Fibroblast of lung (primary cell): ENCODE measurements at regions not wholly inside any gene's neighbourhood (a gene's known extent, or its start where the extent isn't known, plus 50 kb on each side); places are given as distances from the start of the nearest gene placed in this dataset.

Experiments used
- DNase-seq, 2 donors: peaks; one replicate each; pipeline versions ENCODE4 v3.0.0 to v3.0.0-alpha.2; 2010; ENCODE audit warnings: low read depth in 2 of 2
- H2AFZ ChIP-seq: 2 replicates; pipeline ENCODE4 v1.5.1; 2012; ENCODE audit warnings: low read length, control low read depth, inconsistent platforms
- H3K27ac ChIP-seq: 2 replicates; pipeline ENCODE4 v1.5.1; 2011; ENCODE audit warnings: low read length, control low read depth; ENCODE audit not compliant: insufficient read depth
- H3K27me3 ChIP-seq: 2 replicates; pipeline ENCODE4 v1.5.1; 2011; ENCODE audit warnings: mild to moderate bottlenecking, low read length; ENCODE audit not compliant: control insufficient read depth, insufficient read depth
- H3K36me3 ChIP-seq: 2 replicates; pipeline ENCODE4 v1.5.1; 2011; ENCODE audit warnings: low read length; ENCODE audit not compliant: control insufficient read depth, insufficient read depth
- H3K4me1 ChIP-seq: 2 replicates; pipeline ENCODE4 v1.5.1; 2011; ENCODE audit warnings: low read length; ENCODE audit not compliant: control insufficient read depth, insufficient read depth; ENCODE audit errors: extremely low read depth
- H3K4me2 ChIP-seq: 2 replicates; pipeline ENCODE4 v1.5.1; 2011; ENCODE audit warnings: low read length, control low read depth; ENCODE audit not compliant: insufficient read depth; ENCODE audit errors: extremely low read depth
- H3K4me3 ChIP-seq, 4 experiments: fragments of 200-600 bp in 1 of 4; sonication (generic) in 1 of 4; replicated peaks in 1 of 4; 2 replicates each; pipeline ENCODE4 v1.5.1; 2011 to 2016; ENCODE audit warnings: low read length in 4 of 4, low read depth in 3 of 4, mild to moderate bottlenecking in 3 of 4, control low read depth in 2 of 4, inconsistent platforms in 1 of 4, mixed read lengths in 1 of 4; ENCODE audit not compliant: insufficient read depth in 1 of 4; ENCODE audit errors: control extremely low read depth in 1 of 4
- H3K79me2 ChIP-seq: 2 replicates; pipeline ENCODE4 v1.5.1; 2012; ENCODE audit warnings: mild to moderate bottlenecking, low read length, inconsistent platforms; ENCODE audit not compliant: control insufficient read depth, insufficient read depth
- H3K9ac ChIP-seq: 2 replicates; pipeline ENCODE4 v1.5.1; 2011; ENCODE audit warnings: mild to moderate bottlenecking, low read length, control low read depth; ENCODE audit not compliant: insufficient read depth
- H3K9me3 ChIP-seq: 2 replicates; pipeline ENCODE4 v1.5.1; 2012; ENCODE audit warnings: low read depth, low read length; ENCODE audit not compliant: control insufficient read depth, insufficient read depth
- H4K20me1 ChIP-seq: 2 replicates; pipeline ENCODE4 v1.5.1; 2011; ENCODE audit warnings: low read length; ENCODE audit not compliant: control insufficient read depth, insufficient read depth; ENCODE audit errors: extremely low read depth
- EZH2 ChIP-seq: IDR thresholded peaks from 2 replicates; pipeline ENCODE4 v1.5.1; 2012; ENCODE audit warnings: low read length, control low read depth, mild to moderate bottlenecking; ENCODE audit errors: missing control alignments
- TF ChIP-seq, protein P1 (sequence below), 2 donors: IDR thresholded peaks in 1 of 2; conservative IDR thresholded peaks in 1 of 2; 1 replicate in 1 of 2; 2 replicates in 1 of 2; pipeline ENCODE4 v1.5.1; 2011 to 2012; ENCODE audit warnings: low read length in 2 of 2, control low read depth in 1 of 2, inconsistent platforms in 1 of 2, low read depth in 1 of 2, mild to moderate bottlenecking in 1 of 2

- Histone ChIP-seq H3K27me3 (no peaks in the 10 kb centered on the region), H3K9me3 (no peaks in the 10 kb centered on the region), H3K36me3 (peaks cover 15% of the 10 kb centered on the region), H3K4me2 (no peak overlapping the region), H3K9ac (no peak overlapping the region), H3K4me1 (no peaks in the 10 kb centered on the region), H2AFZ (no peak overlapping the region), H3K27ac (no peak overlapping the region), H4K20me1 (no peaks in the 10 kb centered on the region), H3K4me3 (no peak overlapping the region), H3K79me2 (no peaks in the 10 kb centered on the region)
- DNase-seq: no peak
- TF ChIP-seq EZH2: no peak
- TF ChIP-seq, protein P1, sequence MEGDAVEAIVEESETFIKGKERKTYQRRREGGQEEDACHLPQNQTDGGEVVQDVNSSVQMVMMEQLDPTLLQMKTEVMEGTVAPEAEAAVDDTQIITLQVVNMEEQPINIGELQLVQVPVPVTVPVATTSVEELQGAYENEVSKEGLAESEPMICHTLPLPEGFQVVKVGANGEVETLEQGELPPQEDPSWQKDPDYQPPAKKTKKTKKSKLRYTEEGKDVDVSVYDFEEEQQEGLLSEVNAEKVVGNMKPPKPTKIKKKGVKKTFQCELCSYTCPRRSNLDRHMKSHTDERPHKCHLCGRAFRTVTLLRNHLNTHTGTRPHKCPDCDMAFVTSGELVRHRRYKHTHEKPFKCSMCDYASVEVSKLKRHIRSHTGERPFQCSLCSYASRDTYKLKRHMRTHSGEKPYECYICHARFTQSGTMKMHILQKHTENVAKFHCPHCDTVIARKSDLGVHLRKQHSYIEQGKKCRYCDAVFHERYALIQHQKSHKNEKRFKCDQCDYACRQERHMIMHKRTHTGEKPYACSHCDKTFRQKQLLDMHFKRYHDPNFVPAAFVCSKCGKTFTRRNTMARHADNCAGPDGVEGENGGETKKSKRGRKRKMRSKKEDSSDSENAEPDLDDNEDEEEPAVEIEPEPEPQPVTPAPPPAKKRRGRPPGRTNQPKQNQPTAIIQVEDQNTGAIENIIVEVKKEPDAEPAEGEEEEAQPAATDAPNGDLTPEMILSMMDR (conservative IDR thresholded peaks at IDR 0.05 in 1 of 2, IDR thresholded peaks at IDR 0.05 in 1 of 2; ENCODE audit: low read depth in 1 of 2, low read length in 2 of 2): no peak
These were observed 74.3 kb downstream of the SYNE3 start for GRCh38 chr14:95442016-95442632.

DNA sequence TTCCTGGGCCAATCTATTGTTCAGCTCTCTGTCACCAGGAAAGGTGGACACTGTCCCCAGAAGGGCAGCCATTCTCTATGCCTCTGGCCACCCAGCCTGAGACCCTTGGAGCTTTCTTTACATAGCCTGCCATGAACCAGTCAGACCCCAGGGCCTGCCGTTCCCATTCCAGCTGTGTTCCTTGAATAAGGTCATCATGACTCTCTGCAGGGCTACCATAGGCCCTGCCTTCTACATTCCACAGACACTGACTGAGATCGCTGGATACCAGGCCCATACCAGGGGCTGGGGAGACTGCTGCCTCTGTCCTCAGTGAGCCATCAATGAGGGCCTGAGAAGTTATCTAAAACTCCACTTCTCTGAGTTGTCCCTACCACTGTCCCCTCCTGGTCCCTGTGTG is 75.5 kb downstream of the SYNE3 start:
- H3K4me3 ChIP-seq: no peak overlapping the region
- no peaks in the 10 kb centered on the region for H3K9me3 ChIP-seq
- no peaks in the 10 kb centered on the region for H4K20me1 ChIP-seq
- H3K27ac ChIP-seq: no peak overlapping the region
- no peaks in the 10 kb centered on the region for H3K79me2 ChIP-seq
- H3K4me2 ChIP-seq: no peak overlapping the region
- no peak overlapping the region for H2AFZ ChIP-seq
- no peaks in the 10 kb centered on the region for H3K4me1 ChIP-seq
- H3K36me3 ChIP-seq: peaks cover 19% of the 10 kb centered on the region
- no peak overlapping the region for H3K9ac ChIP-seq
- no peak for TF ChIP-seq EZH2
- TF ChIP-seq, protein P1 (conservative IDR thresholded peaks at IDR 0.05 in 1 of 2, IDR thresholded peaks at IDR 0.05 in 1 of 2; ENCODE audit: low read depth in 1 of 2, low read length in 2 of 2): no peak
- DNase-seq: peak in 1 of 2 donors; percentile 13
- H3K27me3 ChIP-seq: no peaks in the 10 kb centered on the region

DNA sequence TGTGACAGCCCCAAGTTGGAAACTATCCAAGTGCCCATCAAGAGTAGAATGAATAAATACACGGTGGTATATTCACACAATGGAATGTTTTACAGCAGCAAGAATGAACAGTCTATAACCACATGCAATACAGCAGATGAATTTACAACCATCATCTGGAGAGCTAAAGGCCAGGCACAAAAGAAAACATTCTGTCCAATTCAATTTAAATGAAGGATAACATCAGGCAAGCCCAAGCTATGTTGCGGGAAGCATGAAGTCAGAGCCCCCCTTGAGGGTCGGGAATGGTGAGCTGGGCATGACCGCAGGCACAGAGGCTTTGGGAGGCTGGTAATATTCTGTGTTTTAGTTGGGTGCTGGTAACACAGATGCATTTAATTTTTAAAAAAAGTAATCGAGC is 76.0 kb downstream of the SYNE3 start:
- H3K79me2 ChIP-seq: no peaks in the 10 kb centered on the region
- no peak overlapping the region for H3K27ac ChIP-seq
- H2AFZ ChIP-seq: no peak overlapping the region
- peaks cover 19% of the 10 kb centered on the region for H3K36me3 ChIP-seq
- no peaks in the 10 kb centered on the region for H3K4me1 ChIP-seq
- H3K9ac ChIP-seq: no peak overlapping the region
- no peaks in the 10 kb centered on the region for H3K9me3 ChIP-seq
- no peak overlapping the region for H3K4me3 ChIP-seq
- no peak for DNase-seq
- no peaks in the 10 kb centered on the region for H4K20me1 ChIP-seq
- H3K4me2 ChIP-seq: no peak overlapping the region
- H3K27me3 ChIP-seq: no peaks in the 10 kb centered on the region
- TF ChIP-seq EZH2: no peak
- TF ChIP-seq, protein P1 (conservative IDR thresholded peaks at IDR 0.05 in 1 of 2, IDR thresholded peaks at IDR 0.05 in 1 of 2; ENCODE audit: low read depth in 1 of 2, low read length in 2 of 2): no peak
